ENCODE measurements at regions not wholly inside any gene's neighbourhood (a gene's known extent, or its start where the extent isn't known, plus 50 kb on each side); places are given as distances from the start of the nearest gene placed in this dataset.
"Not testable (repeated sequence)": the region's sequence is repeated elsewhere in the genome, so short reads cannot be mapped to it uniquely, and the experiment has no call there.

GRCh38 chr7:142488036-142488633 lies 230.3 kb upstream of the PRSS58 start:
- Histone ChIP-seq H3K36me3 (ENCODE audit: insufficient read depth) (no peaks in the 10 kb centered on the region), H3K4me2 (no peak overlapping the region), H3F3A (replicated peaks; ENCODE audit: low read depth) (no peaks in the 10 kb centered on the region), H3K27me3 (ENCODE audit: insufficient read depth) (no peaks in the 10 kb centered on the region), H3K4me3 (no peak overlapping the region), H2AFZ (no peak overlapping the region), H3K27ac (ENCODE audit: low read depth) (no peak overlapping the region), H4K20me1 (replicated peaks; ENCODE audit: insufficient read depth) (no peaks in the 10 kb centered on the region), H3K9me2 (ENCODE audit: insufficient read depth) (no peaks in the 10 kb centered on the region), H3K79me2 (replicated peaks; ENCODE audit: insufficient read depth) (no peaks in the 10 kb centered on the region), H3K4me1 (ENCODE audit: insufficient read depth) (no peaks in the 10 kb centered on the region)
- DNase-seq (ENCODE audit: low spot score) (no peak), ATAC-seq (no peak)
- no peaks in the 10 kb centered on the region for H3K36me3 Mint-ChIP-seq (ENCODE audit: low read depth)
- no peak overlapping the region for H3K27ac Mint-ChIP-seq
- no peaks in the 10 kb centered on the region for H3K27me3 Mint-ChIP-seq (ENCODE audit: insufficient read depth, low read depth, poor library complexity)
- TF ChIP-seq EZH2 (IDR thresholded peaks at IDR 0.05; ENCODE audit: low read depth, unreplicated experiment), result no peak
- no peaks in the 10 kb centered on the region for H3K9me3 Mint-ChIP-seq
- no peak overlapping the region for H3K4me3 Mint-ChIP-seq
- H3K4me1 Mint-ChIP-seq, result peaks cover 3% of the 10 kb centered on the region

DNA sequence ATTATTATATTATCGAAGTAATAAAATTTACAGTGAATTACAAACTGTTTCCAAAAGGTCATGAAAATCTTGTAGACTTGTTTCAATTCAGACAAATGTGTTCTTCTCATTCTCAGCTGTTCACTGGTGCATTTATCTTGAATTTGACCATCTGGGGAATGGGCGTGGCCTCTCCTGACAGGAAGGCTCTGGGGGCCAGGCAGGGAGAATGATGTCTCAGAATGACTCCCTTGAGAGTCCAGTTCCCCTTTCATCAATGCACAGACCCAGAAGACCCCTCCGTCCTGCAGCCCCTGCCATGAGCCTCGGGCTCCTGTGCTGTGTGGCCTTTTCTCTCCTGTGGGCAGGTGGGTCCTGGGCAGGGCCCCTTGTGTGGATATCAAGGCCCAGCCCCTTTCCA lies 229.7 kb upstream of the PRSS58 start:
- not testable (repeated sequence) for H3K4me1 ChIP-seq (ENCODE audit: insufficient read depth); H3K9me2 ChIP-seq (ENCODE audit: insufficient read depth); H3K4me3 ChIP-seq; H3F3A ChIP-seq (replicated peaks; ENCODE audit: low read depth); H2AFZ ChIP-seq; H3K27ac Mint-ChIP-seq; H3K36me3 ChIP-seq (ENCODE audit: insufficient read depth); H3K4me3 Mint-ChIP-seq; H3K79me2 ChIP-seq (replicated peaks; ENCODE audit: insufficient read depth); ATAC-seq; H3K36me3 Mint-ChIP-seq (ENCODE audit: low read depth); H3K27me3 Mint-ChIP-seq (ENCODE audit: insufficient read depth, low read depth, poor library complexity); H3K27ac ChIP-seq (ENCODE audit: low read depth); H4K20me1 ChIP-seq (replicated peaks; ENCODE audit: insufficient read depth); H3K9me3 Mint-ChIP-seq; H3K4me1 Mint-ChIP-seq; H3K4me2 ChIP-seq; DNase-seq (ENCODE audit: low spot score); H3K27me3 ChIP-seq (ENCODE audit: insufficient read depth)

DNA sequence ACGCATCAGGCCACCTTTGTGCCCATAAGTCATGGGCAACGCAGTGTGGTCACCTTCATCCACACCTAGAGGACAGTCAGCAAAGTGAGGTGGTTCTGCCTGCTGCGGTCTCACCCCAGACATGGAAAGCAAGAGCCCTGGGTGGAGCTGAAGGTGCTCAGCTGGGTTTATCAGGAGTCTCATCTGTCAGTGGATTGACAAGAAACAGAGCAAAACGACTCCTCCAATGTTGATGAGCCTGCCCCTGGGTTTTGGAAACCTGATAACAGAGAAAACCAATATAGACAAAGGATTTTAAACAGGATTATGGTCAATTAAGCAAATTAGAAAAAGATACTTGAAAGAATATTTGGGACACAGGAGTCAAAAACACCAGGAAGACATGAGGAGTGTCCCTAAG lies 229.3 kb upstream of the PRSS58 start:
- Histone ChIP-seq H3K4me3 (no peak overlapping the region), H3K27me3 (ENCODE audit: insufficient read depth) (no peaks in the 10 kb centered on the region), H4K20me1 (replicated peaks; ENCODE audit: insufficient read depth) (no peaks in the 10 kb centered on the region), H3K27ac (ENCODE audit: low read depth) (no peak overlapping the region), H3K9me2 (ENCODE audit: insufficient read depth) (no peaks in the 10 kb centered on the region), H3K79me2 (replicated peaks; ENCODE audit: insufficient read depth) (no peaks in the 10 kb centered on the region), H3K4me2 (no peak overlapping the region), H2AFZ (no peak overlapping the region), H3K4me1 (ENCODE audit: insufficient read depth) (no peaks in the 10 kb centered on the region), H3K36me3 (ENCODE audit: insufficient read depth) (no peaks in the 10 kb centered on the region), H3F3A (replicated peaks; ENCODE audit: low read depth) (no peaks in the 10 kb centered on the region)
- DNase-seq (ENCODE audit: low spot score) (no peak), ATAC-seq (no peak)
- H3K27ac Mint-ChIP-seq, result no peak overlapping the region
- H3K36me3 Mint-ChIP-seq (ENCODE audit: low read depth), result no peaks in the 10 kb centered on the region
- no peak for TF ChIP-seq ETS1 (IDR thresholded peaks at IDR 0.05)
- no peaks in the 10 kb centered on the region for H3K9me3 Mint-ChIP-seq
- H3K4me1 Mint-ChIP-seq, result peaks cover 3% of the 10 kb centered on the region
- no peaks in the 10 kb centered on the region for H3K27me3 Mint-ChIP-seq (ENCODE audit: insufficient read depth, low read depth, poor library complexity)
- no peak overlapping the region for H3K4me3 Mint-ChIP-seq

GRCh38 chr7:142485617-142486226 lies 227.9 kb upstream of the PRSS58 start:
- Histone ChIP-seq H4K20me1 (replicated peaks; ENCODE audit: insufficient read depth) (no peaks in the 10 kb centered on the region), H3F3A (replicated peaks; ENCODE audit: low read depth) (no peaks in the 10 kb centered on the region), H3K27ac (ENCODE audit: low read depth) (no peak overlapping the region), H3K9me2 (ENCODE audit: insufficient read depth) (no peaks in the 10 kb centered on the region), H3K27me3 (ENCODE audit: insufficient read depth) (no peaks in the 10 kb centered on the region), H3K4me3 (no peak overlapping the region), H3K79me2 (replicated peaks; ENCODE audit: insufficient read depth) (no peaks in the 10 kb centered on the region), H3K36me3 (ENCODE audit: insufficient read depth) (no peaks in the 10 kb centered on the region), H3K4me1 (ENCODE audit: insufficient read depth) (no peaks in the 10 kb centered on the region), H3K4me2 (no peak overlapping the region), H2AFZ (no peak overlapping the region)
- H3K27ac Mint-ChIP-seq, result no peak overlapping the region
- no peak for TF ChIP-seq NANOG (IDR thresholded peaks at IDR 0.05; ENCODE audit: borderline replicate concordance)
- TF ChIP-seq, protein P1, sequence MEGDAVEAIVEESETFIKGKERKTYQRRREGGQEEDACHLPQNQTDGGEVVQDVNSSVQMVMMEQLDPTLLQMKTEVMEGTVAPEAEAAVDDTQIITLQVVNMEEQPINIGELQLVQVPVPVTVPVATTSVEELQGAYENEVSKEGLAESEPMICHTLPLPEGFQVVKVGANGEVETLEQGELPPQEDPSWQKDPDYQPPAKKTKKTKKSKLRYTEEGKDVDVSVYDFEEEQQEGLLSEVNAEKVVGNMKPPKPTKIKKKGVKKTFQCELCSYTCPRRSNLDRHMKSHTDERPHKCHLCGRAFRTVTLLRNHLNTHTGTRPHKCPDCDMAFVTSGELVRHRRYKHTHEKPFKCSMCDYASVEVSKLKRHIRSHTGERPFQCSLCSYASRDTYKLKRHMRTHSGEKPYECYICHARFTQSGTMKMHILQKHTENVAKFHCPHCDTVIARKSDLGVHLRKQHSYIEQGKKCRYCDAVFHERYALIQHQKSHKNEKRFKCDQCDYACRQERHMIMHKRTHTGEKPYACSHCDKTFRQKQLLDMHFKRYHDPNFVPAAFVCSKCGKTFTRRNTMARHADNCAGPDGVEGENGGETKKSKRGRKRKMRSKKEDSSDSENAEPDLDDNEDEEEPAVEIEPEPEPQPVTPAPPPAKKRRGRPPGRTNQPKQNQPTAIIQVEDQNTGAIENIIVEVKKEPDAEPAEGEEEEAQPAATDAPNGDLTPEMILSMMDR (conservative IDR thresholded peaks at IDR 0.05; ENCODE audit: low read depth in 2 of 2), result peak; percentile 68 to 79
- DNase-seq (ENCODE audit: low spot score) (peak; percentile 58), ATAC-seq (peak; percentile 49)
- no peak overlapping the region for H3K4me3 Mint-ChIP-seq
- H3K9me3 Mint-ChIP-seq, result no peaks in the 10 kb centered on the region
- peaks cover 2% of the 10 kb centered on the region for H3K27me3 Mint-ChIP-seq (ENCODE audit: insufficient read depth, low read depth, poor library complexity)
- H3K4me1 Mint-ChIP-seq, result peaks cover 6% of the 10 kb centered on the region
- H3K36me3 Mint-ChIP-seq (ENCODE audit: low read depth), result no peaks in the 10 kb centered on the region

Data from GM23338 (cell line).